NCI-H1930 (cell line): ENCODE measurements at regions not wholly inside any gene's neighbourhood (a gene's known extent, or its start where the extent isn't known, plus 50 kb on each side); places are given as distances from the start of the nearest gene placed in this dataset.

Experiments used
- DNase-seq, 2 experiments: peaks; one replicate each; lab custom pipeline; 2025; lab: John Stamatoyannopoulos, UW

- DNase-seq = no peak
These were observed 74.4 kb upstream of the SYT1 start for GRCh38 chr12:78790148-78790547.

- DNase-seq = no peak
These were observed 72.4 kb upstream of the SYT1 start for GRCh38 chr12:78792052-78792698.

GRCh38 chr12:78793491-78793890 lies 71.1 kb upstream of the SYT1 start:
- DNase-seq = no peak

- no peak for DNase-seq
These were observed 70.6 kb upstream of the SYT1 start for GRCh38 chr12:78793982-78794381.

GRCh38 chr12:78795934-78796445 lies 68.6 kb upstream of the SYT1 start:
- no peak for DNase-seq

GRCh38 chr12:78797196-78797931 lies 67.2 kb upstream of the SYT1 start:
- DNase-seq = no peak

GRCh38 chr12:78799649-78800048 lies 64.9 kb upstream of the SYT1 start:
- DNase-seq = no peak

- no peak for DNase-seq
These were observed 62.0 kb upstream of the SYT1 start for GRCh38 chr12:78802593-78802992.

GRCh38 chr12:78804262-78804661 lies 60.3 kb upstream of the SYT1 start:
- no peak for DNase-seq
